ENCODE measurements at regions not wholly inside any gene's neighbourhood (a gene's known extent, or its start where the extent isn't known, plus 50 kb on each side); places are given as distances from the start of the nearest gene placed in this dataset.

GRCh38 chr5:100479079-100479688 lies 56.0 kb upstream of the FAM174A start:
- ATAC-seq (ENCODE audit: low read depth) (no peak), DNase-seq (ENCODE audit: low spot score in 2 of 2) (peak in 1 of 2 donors; percentile 5)
- H3K9me3 Mint-ChIP-seq, result no peaks in the 10 kb centered on the region
- no peaks in the 10 kb centered on the region for H3K27me3 Mint-ChIP-seq
- no peaks in the 10 kb centered on the region for H3K4me1 Mint-ChIP-seq
- no peak overlapping the region for H3K27ac Mint-ChIP-seq
- no peaks in the 10 kb centered on the region for H3K36me3 Mint-ChIP-seq
- H3K4me3 Mint-ChIP-seq, result no peak overlapping the region

GRCh38 chr5:100472091-100472490 lies 63.1 kb upstream of the FAM174A start:
- no peaks in the 10 kb centered on the region for H3K36me3 Mint-ChIP-seq
- H3K27ac Mint-ChIP-seq, result no peak overlapping the region
- H3K4me1 Mint-ChIP-seq, result peaks cover 2% of the 10 kb centered on the region
- ATAC-seq (ENCODE audit: low read depth), result no peak
- no peak for DNase-seq (ENCODE audit: low spot score in 2 of 2)
- no peaks in the 10 kb centered on the region for H3K9me3 Mint-ChIP-seq
- no peak overlapping the region for H3K4me3 Mint-ChIP-seq
- H3K27me3 Mint-ChIP-seq, result peaks cover 2% of the 10 kb centered on the region

DNA sequence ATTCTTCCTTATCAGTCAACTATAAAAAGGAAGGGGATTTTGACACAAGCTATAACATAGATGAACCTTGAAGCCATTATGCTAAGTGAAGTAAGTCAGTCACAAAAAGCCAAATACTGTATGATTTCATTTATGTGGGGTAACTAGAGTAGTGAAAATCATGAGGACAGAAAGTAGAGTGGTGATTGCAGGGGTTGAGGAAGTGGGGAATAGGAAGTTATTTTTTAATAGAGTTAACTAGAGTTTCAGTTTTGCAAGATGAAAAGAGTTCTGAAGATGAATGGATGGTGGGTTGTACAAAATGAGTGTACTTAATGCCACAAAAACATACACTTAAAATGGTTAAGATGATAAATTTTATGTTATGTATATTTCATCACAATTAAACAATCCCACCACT lies 65.4 kb upstream of the FAM174A start:
- Mint-ChIP-seq H3K4me1 (peaks cover 2% of the 10 kb centered on the region), H3K27me3 (peaks cover 2% of the 10 kb centered on the region), H3K36me3 (no peaks in the 10 kb centered on the region), H3K9me3 (no peaks in the 10 kb centered on the region), H3K4me3 (no peak overlapping the region), H3K27ac (no peak overlapping the region)
- ATAC-seq (ENCODE audit: low read depth), result no peak
- no peak for DNase-seq (ENCODE audit: low spot score in 2 of 2)

- Mint-ChIP-seq H3K27me3 (peaks cover 2% of the 10 kb centered on the region), H3K4me1 (no peaks in the 10 kb centered on the region), H3K9me3 (peaks cover 3% of the 10 kb centered on the region), H3K27ac (no peak overlapping the region), H3K36me3 (no peaks in the 10 kb centered on the region), H3K4me3 (no peak overlapping the region)
- no peak for ATAC-seq (ENCODE audit: low read depth)
- no peak for DNase-seq (ENCODE audit: low spot score in 2 of 2)
Observed at GRCh38 chr5:100464418-100464817, 70.8 kb upstream of the FAM174A start.

GRCh38 chr5:100456615-100457014 lies 78.6 kb upstream of the FAM174A start:
- DNase-seq (ENCODE audit: low spot score in 2 of 2) (no peak), ATAC-seq (ENCODE audit: low read depth) (no peak)
- Mint-ChIP-seq H3K9me3 (peaks cover 3% of the 10 kb centered on the region), H3K36me3 (no peaks in the 10 kb centered on the region), H3K27me3 (no peaks in the 10 kb centered on the region), H3K4me1 (no peaks in the 10 kb centered on the region), H3K27ac (no peak overlapping the region), H3K4me3 (no peak overlapping the region)

- no peak for DNase-seq (ENCODE audit: low spot score in 2 of 2)
- no peak overlapping the region for H3K4me3 Mint-ChIP-seq
- no peaks in the 10 kb centered on the region for H3K27me3 Mint-ChIP-seq
- H3K27ac Mint-ChIP-seq, result no peak overlapping the region
- ATAC-seq (ENCODE audit: low read depth), result no peak
- no peaks in the 10 kb centered on the region for H3K4me1 Mint-ChIP-seq
- H3K9me3 Mint-ChIP-seq, result peaks cover 2% of the 10 kb centered on the region
- no peaks in the 10 kb centered on the region for H3K36me3 Mint-ChIP-seq
Observed at GRCh38 chr5:100452126-100452525, 83.0 kb upstream of the FAM174A start.

DNA sequence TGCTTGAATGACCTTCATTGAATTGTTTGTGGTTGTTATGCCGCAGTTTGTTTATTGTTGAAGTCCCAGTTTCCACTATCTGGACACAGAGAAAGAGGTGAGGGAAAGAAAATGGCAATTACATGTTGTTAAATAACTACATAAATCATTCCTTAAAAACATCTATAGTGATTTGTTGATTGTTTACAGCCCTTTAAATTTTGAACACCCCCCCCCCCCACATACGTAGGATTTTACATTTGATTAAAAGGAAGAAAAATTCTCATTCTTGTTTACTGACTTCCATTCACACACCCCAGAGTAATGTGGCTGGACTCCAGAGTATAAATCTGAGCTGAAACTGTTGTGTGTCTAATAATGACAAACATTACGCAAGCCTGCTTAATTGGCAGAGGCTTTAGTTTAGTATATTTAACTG lies 87.1 kb upstream of the FAM174A start:
- ATAC-seq (ENCODE audit: low read depth), result no peak
- no peaks in the 10 kb centered on the region for H3K4me1 Mint-ChIP-seq
- H3K27me3 Mint-ChIP-seq, result peaks cover 2% of the 10 kb centered on the region
- H3K9me3 Mint-ChIP-seq, result peaks cover 2% of the 10 kb centered on the region
- no peak overlapping the region for H3K27ac Mint-ChIP-seq
- no peak for DNase-seq (ENCODE audit: low spot score in 2 of 2)
- H3K36me3 Mint-ChIP-seq, result no peaks in the 10 kb centered on the region
- H3K4me3 Mint-ChIP-seq, result no peak overlapping the region

DNA sequence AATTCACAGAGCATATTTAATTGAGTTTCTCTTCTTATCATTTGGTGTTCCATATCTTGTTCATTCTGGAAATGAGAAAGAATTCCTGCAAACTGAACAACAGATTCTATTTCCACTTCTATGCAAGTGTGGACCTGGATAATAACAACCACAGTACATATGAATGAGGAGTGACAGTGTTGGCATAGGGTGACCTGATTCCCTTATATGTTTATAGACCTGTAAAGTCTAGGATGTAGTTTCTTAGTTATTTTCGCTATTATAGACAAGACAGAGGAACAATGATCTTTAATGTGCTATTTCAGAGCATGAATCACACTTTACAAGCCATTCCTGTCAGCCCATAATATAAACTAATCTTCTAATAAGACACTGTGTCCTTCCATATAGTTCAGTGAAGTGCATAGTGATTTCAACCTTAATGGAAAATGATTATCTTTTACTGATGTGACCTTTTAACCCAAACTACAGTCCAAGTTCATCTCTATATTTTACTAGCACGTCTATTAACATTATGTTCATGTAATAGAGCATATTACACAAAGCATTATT lies 88.2 kb upstream of the FAM174A start:
- no peak overlapping the region for H3K4me3 Mint-ChIP-seq
- DNase-seq (ENCODE audit: low spot score in 2 of 2) (no peak), ATAC-seq (ENCODE audit: low read depth) (no peak)
- H3K27me3 Mint-ChIP-seq, result peaks cover 2% of the 10 kb centered on the region
- H3K4me1 Mint-ChIP-seq, result no peaks in the 10 kb centered on the region
- peaks cover 2% of the 10 kb centered on the region for H3K9me3 Mint-ChIP-seq
- H3K36me3 Mint-ChIP-seq, result no peaks in the 10 kb centered on the region
- no peak overlapping the region for H3K27ac Mint-ChIP-seq

- DNase-seq (ENCODE audit: low spot score in 2 of 2), result no peak
- Mint-ChIP-seq H3K36me3 (no peaks in the 10 kb centered on the region), H3K4me3 (no peak overlapping the region), H3K27ac (no peak overlapping the region), H3K4me1 (no peaks in the 10 kb centered on the region), H3K27me3 (peaks cover 2% of the 10 kb centered on the region), H3K9me3 (no peaks in the 10 kb centered on the region)
- no peak for ATAC-seq (ENCODE audit: low read depth)
Observed at GRCh38 chr5:100444961-100445360, 90.2 kb upstream of the FAM174A start.

GRCh38 chr5:100434815-100435214 lies 100.4 kb upstream of the FAM174A start:
- Mint-ChIP-seq H3K4me1 (no peaks in the 10 kb centered on the region), H3K36me3 (no peaks in the 10 kb centered on the region), H3K4me3 (no peak overlapping the region), H3K27ac (no peak overlapping the region), H3K27me3 (no peaks in the 10 kb centered on the region), H3K9me3 (no peaks in the 10 kb centered on the region)
- ATAC-seq (ENCODE audit: low read depth), result no peak
- no peak for DNase-seq (ENCODE audit: low spot score in 2 of 2)

- no peaks in the 10 kb centered on the region for H3K36me3 Mint-ChIP-seq
- no peak overlapping the region for H3K4me3 Mint-ChIP-seq
- ATAC-seq (ENCODE audit: low read depth) (no peak), DNase-seq (ENCODE audit: low spot score in 2 of 2) (no peak)
- no peaks in the 10 kb centered on the region for H3K4me1 Mint-ChIP-seq
- no peak overlapping the region for H3K27ac Mint-ChIP-seq
- no peaks in the 10 kb centered on the region for H3K9me3 Mint-ChIP-seq
- no peaks in the 10 kb centered on the region for H3K27me3 Mint-ChIP-seq
Observed at GRCh38 chr5:100432741-100433140, 102.4 kb upstream of the FAM174A start.

DNA sequence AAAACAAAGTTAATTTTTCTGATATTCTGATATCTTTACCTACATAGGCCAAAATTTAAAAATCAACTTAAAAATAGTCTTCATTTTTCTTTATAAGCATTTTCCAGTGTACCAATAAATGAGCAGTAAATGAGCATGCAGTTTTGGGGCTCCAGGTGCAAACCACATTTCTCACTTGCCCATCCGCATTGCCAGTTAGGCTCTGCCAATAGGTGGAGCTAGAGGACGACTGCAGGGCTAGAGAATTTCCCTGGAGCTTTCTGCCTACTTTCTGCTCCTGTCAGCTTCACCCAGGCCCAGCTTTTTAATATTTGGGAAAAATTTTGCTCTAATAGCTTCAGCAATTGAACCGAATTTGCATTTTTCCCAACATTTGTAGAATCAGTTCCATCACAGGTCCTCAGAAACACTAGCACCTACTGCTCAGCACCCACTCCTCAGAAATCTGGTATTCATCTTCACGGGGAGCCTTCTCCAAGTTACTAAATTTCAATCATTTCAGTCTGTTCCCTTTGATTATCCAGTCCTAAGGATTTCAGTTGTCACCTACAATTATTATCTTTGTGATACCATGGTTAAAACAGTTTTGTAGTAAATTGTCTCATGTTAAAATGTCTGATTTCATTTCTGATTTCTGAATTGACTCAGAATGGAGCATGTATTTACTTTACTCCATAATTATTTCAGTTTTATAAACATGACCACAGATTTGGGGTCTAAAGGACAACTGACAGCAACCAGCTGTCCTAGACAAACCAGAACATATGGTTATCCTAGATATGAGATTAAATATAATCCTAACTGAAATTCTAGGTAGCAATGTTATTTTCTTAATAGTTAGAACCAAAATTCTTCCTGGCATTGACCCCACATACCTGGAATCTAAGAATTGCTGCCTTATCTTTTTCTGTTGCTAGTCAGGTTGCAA lies 104.6 kb upstream of the FAM174A start:
- DNase-seq (ENCODE audit: low spot score in 2 of 2) (peak; percentile 23 to 28), ATAC-seq (ENCODE audit: low read depth) (peak; percentile 39)
- Mint-ChIP-seq H3K9me3 (no peaks in the 10 kb centered on the region), H3K4me3 (no peak overlapping the region), H3K36me3 (no peaks in the 10 kb centered on the region), H3K27ac (no peak overlapping the region), H3K27me3 (no peaks in the 10 kb centered on the region), H3K4me1 (no peaks in the 10 kb centered on the region)

GRCh38 chr5:100424787-100425186 lies 110.4 kb upstream of the FAM174A start:
- DNase-seq (ENCODE audit: low spot score in 2 of 2) (no peak), ATAC-seq (ENCODE audit: low read depth) (no peak)
- H3K27me3 Mint-ChIP-seq, result no peaks in the 10 kb centered on the region

DNA sequence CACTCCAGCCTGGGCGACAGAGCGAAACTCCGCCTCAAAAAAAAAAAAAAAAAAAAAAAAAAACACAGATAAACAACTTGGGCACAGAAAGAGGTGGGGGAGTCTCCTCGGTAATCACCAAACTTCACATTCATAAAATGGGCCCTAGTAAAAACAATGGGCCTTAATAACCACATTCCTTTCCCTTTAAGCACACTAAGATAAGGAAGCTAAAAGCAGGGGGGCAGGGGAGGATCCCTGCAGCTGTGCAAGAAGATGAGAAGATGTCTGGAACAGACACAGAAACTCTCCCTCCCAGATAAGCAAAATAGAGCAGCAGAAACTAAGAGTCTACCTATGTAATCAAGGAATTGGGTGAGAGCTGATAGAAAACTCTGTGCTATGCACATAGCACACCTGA lies 111.2 kb upstream of the FAM174A start:
- ATAC-seq (ENCODE audit: low read depth) (no peak), DNase-seq (ENCODE audit: low spot score in 2 of 2) (no peak)
- no peaks in the 10 kb centered on the region for H3K4me1 Mint-ChIP-seq
- H3K27me3 Mint-ChIP-seq, result no peaks in the 10 kb centered on the region
- H3K4me3 Mint-ChIP-seq, result no peak overlapping the region
- H3K36me3 Mint-ChIP-seq, result no peaks in the 10 kb centered on the region
- no peak overlapping the region for H3K27ac Mint-ChIP-seq
- H3K9me3 Mint-ChIP-seq, result peaks cover 4% of the 10 kb centered on the region

More at GRCh38 chr5:100424787-100425186, 110.4 kb upstream of the FAM174A start:
- H3K36me3 Mint-ChIP-seq, result no peaks in the 10 kb centered on the region
- H3K9me3 Mint-ChIP-seq, result peaks cover 4% of the 10 kb centered on the region
- H3K4me1 Mint-ChIP-seq, result no peaks in the 10 kb centered on the region
- H3K4me3 Mint-ChIP-seq, result no peak overlapping the region
- H3K27ac Mint-ChIP-seq, result no peak overlapping the region

Measured in memory B cell (primary cell).